Stimulated activated naive CD8-positive, alpha-beta T cell treated with anti-CD3 and anti-CD28 coated beads, Interleukin-15, amount 100 ng/mL, for 72 hours (primary cell): ENCODE measurements at regions not wholly inside any gene's neighbourhood (a gene's known extent, or its start where the extent isn't known, plus 50 kb on each side); places are given as distances from the start of the nearest gene placed in this dataset.
A peak's percentile ranks its signal among the peaks of the same experiment; 100 is the strongest.
"Not testable (repeated sequence)": the region's sequence is repeated elsewhere in the genome, so short reads cannot be mapped to it uniquely, and the experiment has no call there.

Source experiments
- ATAC-seq: fragments of 150-1000 bp; cut with Tn5 transposase; 2 replicates; pipeline ENCODE4 v1.10.0; 2021; ENCODE audit warnings: mild to moderate bottlenecking, moderate library complexity
- DNase-seq, 2 donors: peaks; one replicate each; pipeline ENCODE4 v3.0.0; 2021 to 2022
- H3K27ac Mint-ChIP-seq, 2 donors: one replicate each; pipeline ENCODE4 v1.8.0; 2022; ENCODE audit warnings: mild to moderate bottlenecking in 2 of 2, mixed read lengths in 2 of 2, moderate library complexity in 2 of 2
- H3K27me3 Mint-ChIP-seq: one replicate; pipeline ENCODE4 v1.8.0; 2022; ENCODE audit warnings: mixed read lengths
- H3K4me1 Mint-ChIP-seq: one replicate; pipeline ENCODE4 v1.8.0; 2022; ENCODE audit warnings: mild to moderate bottlenecking, mixed read lengths
- H3K4me3 Mint-ChIP-seq, 2 donors: one replicate each; pipeline ENCODE4 v1.8.0; 2022; ENCODE audit warnings: mild to moderate bottlenecking in 2 of 2, mixed read lengths in 2 of 2, moderate library complexity in 1 of 2
- H3K9me3 Mint-ChIP-seq, 2 donors: one replicate each; pipeline ENCODE4 v1.8.0; 2022; ENCODE audit warnings: mixed read lengths in 2 of 2

DNA sequence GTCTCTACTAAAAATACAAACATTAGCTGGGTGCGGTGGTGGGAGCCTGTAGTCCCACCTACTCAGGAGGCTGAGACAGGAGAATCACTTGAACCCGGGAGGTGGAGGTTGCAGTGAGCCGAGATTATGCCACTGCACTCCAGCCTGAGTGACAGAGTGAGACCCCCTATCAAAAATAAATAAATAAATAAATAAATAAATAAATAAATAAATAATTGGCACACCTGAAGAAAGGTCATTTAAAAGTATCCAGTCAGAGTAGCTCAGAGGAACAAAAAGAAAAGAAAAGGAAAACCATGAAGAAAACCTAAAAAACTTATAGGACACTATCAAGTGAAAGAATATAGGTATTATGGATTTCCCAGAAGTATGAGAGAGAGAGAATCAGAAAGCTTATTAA lies 330.1 kb upstream of the AR start:
- H3K27ac Mint-ChIP-seq, H3K9me3 Mint-ChIP-seq, ATAC-seq, DNase-seq, H3K4me1 Mint-ChIP-seq, H3K27me3 Mint-ChIP-seq, H3K4me3 Mint-ChIP-seq: not testable (repeated sequence)

DNA sequence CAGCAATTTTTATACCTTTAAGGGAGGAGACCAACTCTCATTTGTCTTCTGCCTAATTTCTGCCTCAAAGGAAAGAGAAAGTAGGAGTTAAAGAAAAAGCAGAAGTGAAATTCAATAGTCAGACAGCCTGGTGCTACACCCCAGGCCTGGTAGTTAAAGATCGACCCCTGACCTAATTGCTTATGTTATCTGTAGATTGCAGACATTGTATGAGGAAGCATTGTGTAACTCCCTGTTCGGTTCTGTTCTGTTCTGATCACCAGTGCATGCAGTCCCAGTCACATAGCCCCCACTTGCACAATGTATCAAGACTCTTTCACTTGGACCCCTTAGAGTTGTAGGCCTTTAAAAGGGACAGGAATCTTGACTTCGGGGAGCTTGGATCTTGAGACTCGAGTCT lies 335.9 kb upstream of the AR start:
- no peaks in the 10 kb centered on the region for H3K9me3 Mint-ChIP-seq
- no peak overlapping the region for H3K27ac Mint-ChIP-seq
- DNase-seq (no peak), ATAC-seq (no peak)
- H3K4me3 Mint-ChIP-seq, result no peak overlapping the region
- no peaks in the 10 kb centered on the region for H3K4me1 Mint-ChIP-seq
- no peaks in the 10 kb centered on the region for H3K27me3 Mint-ChIP-seq

DNA sequence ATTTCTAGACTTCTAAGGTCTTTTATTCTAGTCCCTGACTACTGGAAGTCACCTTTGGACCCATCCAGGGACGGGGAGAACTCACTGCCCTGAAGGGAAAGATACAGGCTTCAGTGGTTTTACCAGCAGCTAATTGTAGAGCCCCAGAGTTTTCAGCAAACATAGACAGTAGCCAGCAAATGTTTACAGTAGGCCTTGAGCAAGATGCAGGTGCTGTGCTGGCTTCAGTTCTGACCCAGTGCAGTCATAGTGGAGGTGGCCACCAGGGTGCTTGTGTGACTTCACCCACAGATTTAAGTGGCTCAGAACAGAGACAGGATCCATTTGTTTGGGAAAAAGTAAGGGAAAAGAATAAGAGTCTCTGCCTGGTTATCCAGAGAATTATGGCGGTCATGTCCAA lies 384.4 kb upstream of the AR start:
- Mint-ChIP-seq H3K27ac (no peak overlapping the region), H3K4me3 (no peak overlapping the region), H3K27me3 (no peaks in the 10 kb centered on the region), H3K9me3 (peaks cover 0 to 14% of the 10 kb centered on the region in 2 donors), H3K4me1 (no peaks in the 10 kb centered on the region)
- DNase-seq (no peak), ATAC-seq (no peak)

DNA sequence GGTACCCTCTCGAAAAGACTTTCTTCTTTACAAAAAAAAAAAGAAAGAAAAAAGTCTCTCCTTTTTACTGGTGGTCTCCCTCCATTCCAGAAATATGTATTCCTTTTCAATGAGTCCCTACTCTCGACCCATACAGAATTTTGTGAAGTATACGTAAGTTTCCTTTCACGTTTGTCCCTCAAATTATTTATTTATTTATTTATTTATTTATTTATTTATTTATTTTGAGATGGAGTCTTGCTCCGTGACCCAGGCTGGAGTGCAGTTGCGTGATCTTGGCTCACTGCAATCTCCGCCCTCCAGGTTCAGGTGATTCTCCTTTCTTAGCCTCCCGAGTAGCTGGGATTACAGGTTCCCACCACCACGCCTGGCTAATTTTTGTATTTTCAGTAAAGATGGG lies 429.2 kb upstream of the AR start:
- Mint-ChIP-seq H3K9me3 (peaks cover 5 to 12% of the 10 kb centered on the region in 2 donors), H3K4me3 (no peak overlapping the region), H3K27ac (no peak overlapping the region), H3K4me1 (no peaks in the 10 kb centered on the region), H3K27me3 (no peaks in the 10 kb centered on the region)
- no peak for DNase-seq
- no peak for ATAC-seq

DNA sequence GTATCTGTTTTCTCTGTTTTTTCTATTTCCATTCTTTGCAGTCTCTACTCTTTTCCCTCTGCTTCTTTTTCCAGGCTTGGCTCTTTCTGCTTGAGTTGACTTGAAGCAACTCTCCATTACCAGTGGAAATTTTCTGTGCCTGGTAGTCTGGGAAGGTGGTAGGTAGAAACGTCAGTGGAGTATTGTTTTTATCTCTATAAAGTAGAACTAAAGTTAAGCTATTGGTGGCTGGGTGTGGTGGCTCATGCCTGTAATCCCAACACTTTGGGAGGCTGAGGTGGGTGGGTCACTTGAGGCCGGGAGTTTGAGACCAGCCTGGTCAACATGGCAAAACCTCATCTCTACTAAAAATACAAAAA lies 438.1 kb upstream of the AR start:
- ATAC-seq (no peak), DNase-seq (no peak)
- H3K9me3 Mint-ChIP-seq, result peaks cover 5 to 22% of the 10 kb centered on the region in 2 donors
- H3K27me3 Mint-ChIP-seq, result no peaks in the 10 kb centered on the region
- H3K27ac Mint-ChIP-seq, result peak overlapping the region in 1 of 2 donors; percentile 21
- H3K4me1 Mint-ChIP-seq, result no peaks in the 10 kb centered on the region
- H3K4me3 Mint-ChIP-seq, result no peak overlapping the region

DNA sequence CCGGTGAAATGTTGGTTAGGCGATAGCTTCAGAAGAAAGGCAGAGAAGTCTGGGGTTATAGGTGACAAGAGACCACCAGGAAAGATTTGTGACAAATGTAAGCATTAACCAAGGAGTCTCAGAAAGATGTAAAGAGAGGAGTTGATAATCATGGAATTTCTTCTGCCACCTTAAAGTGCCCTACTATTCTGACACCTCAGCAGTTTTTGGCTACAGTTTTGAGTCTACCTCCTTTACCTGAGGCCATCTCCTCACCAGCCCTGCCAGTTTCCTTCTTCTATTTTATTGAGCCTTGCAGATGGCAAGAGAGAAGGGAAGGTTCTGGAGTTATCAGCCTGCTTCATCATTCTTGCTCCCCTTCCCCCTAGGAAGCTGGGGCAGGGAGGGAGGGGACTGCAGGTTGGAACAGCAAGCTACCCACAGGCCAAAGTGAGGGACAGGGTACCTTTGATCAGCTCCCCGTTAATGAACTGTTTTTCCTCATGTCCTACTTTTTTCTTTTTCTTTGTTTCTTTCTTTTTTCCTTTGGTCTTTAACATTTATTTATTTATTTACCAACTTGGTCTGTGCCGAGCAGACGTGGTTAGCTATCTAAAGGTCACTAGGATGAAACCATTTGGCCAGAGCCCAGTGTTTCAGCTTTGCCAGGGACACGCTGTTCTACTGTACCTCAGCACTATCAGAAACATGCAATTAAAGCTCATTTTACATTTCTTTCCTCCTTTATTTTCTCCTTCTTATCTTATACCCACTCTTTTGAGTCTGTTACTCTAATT lies 438.7 kb upstream of the AR start:
- Mint-ChIP-seq H3K27me3 (no peaks in the 10 kb centered on the region), H3K27ac (peak overlapping the region in 1 of 2 donors; percentile 21), H3K4me1 (no peaks in the 10 kb centered on the region), H3K4me3 (no peak overlapping the region), H3K9me3 (peaks cover 2 to 18% of the 10 kb centered on the region in 2 donors)
- no peak for DNase-seq
- ATAC-seq, result no peak

DNA sequence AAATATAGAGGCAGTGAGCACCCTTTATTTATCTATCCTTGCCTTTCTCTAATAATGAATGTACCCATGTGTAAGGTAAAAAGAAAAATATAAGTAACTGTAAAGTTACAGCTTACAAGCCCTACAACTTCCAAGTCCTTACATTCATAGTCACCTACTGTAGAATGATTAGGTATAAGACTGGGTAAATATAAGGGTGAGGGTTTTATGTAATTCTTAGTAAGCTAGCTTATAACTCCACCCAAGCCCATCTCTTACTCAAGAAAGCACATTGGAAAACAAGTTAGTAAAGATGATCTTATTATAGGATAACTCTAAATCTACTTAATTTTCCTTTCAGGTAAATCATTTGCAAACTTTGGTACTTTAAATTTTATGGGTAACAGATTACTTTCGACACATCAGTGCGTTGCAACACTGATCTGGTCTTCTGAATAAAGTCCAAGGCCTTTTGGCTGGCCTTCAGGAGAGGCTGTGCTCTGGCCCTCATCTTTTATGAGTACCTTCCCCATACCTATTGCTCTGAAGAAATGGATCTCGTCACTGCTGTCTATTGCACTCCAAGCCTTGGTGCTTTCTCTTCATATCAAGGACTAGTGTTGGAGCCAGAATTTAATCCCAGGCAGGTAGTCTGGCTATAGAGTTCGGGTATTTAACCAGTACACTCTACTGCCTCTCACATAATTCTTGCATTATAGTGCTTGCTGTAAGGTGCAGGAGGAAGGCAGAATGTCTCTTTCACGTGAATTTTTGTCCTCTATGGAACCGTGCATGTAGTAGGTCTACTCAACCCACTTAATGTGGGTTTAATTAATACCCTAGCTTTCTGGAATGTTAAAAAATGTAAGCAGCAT lies 443.6 kb upstream of the AR start:
- no peak overlapping the region for H3K27ac Mint-ChIP-seq
- no peaks in the 10 kb centered on the region for H3K4me1 Mint-ChIP-seq
- DNase-seq (no peak), ATAC-seq (no peak)
- peaks cover 0 to 8% of the 10 kb centered on the region in 2 donors for H3K9me3 Mint-ChIP-seq
- H3K4me3 Mint-ChIP-seq, result no peak overlapping the region
- no peaks in the 10 kb centered on the region for H3K27me3 Mint-ChIP-seq

DNA sequence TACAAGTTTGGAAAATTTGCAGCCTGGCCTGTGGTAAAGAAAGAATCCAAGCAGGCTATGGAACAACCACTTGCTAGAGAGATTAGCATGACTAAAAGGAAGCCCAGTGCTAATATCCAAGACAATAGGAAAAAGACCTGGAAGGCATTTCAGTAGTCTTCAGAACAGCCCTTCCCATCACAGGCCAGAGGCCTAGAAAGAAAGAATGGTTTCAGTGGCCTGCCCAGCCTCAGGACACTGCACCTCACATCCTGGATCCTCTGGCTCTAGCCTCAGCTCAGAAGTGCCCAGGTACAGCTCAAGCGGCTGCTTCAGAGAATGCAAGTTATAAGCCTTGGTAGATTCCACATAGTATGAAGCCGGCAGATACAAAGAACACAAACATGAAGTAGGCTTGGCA lies 449.8 kb upstream of the AR start:
- H3K4me3 Mint-ChIP-seq, result no peak overlapping the region
- H3K27me3 Mint-ChIP-seq, result no peaks in the 10 kb centered on the region
- H3K27ac Mint-ChIP-seq, result peak overlapping the region in 1 of 2 donors; percentile 34
- no peak for ATAC-seq
- no peak for DNase-seq
- no peaks in the 10 kb centered on the region for H3K4me1 Mint-ChIP-seq
- H3K9me3 Mint-ChIP-seq, result no peaks in the 10 kb centered on the region

DNA sequence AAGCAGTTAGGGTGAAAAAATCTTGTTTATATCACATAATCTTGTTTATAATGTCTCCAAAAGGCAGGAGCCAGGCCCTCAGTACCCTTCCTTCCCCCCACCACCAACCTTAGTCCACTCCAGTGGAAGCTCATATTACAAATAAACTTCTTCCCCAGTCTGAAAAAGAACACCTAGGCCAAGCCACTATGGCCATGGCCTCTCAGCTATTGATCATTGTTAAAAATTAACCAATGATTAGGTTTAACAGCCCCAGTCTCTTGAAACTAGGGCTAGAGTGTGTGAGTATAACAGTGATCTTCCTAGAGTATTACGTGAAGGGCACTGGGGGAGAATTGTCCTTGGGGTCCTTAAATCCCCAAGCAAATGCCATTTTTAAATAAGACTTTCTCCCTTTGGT lies 411.9 kb upstream of the EDA2R start:
- H3K9me3 Mint-ChIP-seq, result peaks cover 0 to 11% of the 10 kb centered on the region in 2 donors
- DNase-seq (no peak), ATAC-seq (no peak)
- no peak overlapping the region for H3K4me3 Mint-ChIP-seq
- H3K27me3 Mint-ChIP-seq, result no peaks in the 10 kb centered on the region
- no peak overlapping the region for H3K27ac Mint-ChIP-seq
- no peaks in the 10 kb centered on the region for H3K4me1 Mint-ChIP-seq

DNA sequence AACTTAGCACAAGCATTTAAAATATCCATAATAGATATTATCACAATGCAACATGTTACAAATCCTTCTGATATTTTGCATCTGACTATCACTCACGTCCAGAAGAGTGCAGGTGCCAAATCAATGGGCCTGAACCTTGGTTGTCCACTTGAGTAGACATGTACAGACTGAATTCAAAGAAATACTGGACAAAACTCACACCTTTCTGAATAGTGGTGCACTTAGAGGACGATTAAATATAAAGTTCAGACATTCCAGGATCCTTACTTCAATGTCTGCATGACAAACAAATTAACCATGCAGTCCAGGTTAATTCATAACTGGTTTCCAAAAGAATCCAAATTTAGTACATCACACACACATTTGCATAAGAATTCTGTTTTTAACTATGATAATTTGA lies 406.0 kb upstream of the EDA2R start:
- DNase-seq (no peak), ATAC-seq (no peak)
- peaks cover 0 to 7% of the 10 kb centered on the region in 2 donors for H3K9me3 Mint-ChIP-seq
- H3K4me1 Mint-ChIP-seq, result no peaks in the 10 kb centered on the region
- H3K4me3 Mint-ChIP-seq, result no peak overlapping the region
- no peaks in the 10 kb centered on the region for H3K27me3 Mint-ChIP-seq
- H3K27ac Mint-ChIP-seq, result no peak overlapping the region

DNA sequence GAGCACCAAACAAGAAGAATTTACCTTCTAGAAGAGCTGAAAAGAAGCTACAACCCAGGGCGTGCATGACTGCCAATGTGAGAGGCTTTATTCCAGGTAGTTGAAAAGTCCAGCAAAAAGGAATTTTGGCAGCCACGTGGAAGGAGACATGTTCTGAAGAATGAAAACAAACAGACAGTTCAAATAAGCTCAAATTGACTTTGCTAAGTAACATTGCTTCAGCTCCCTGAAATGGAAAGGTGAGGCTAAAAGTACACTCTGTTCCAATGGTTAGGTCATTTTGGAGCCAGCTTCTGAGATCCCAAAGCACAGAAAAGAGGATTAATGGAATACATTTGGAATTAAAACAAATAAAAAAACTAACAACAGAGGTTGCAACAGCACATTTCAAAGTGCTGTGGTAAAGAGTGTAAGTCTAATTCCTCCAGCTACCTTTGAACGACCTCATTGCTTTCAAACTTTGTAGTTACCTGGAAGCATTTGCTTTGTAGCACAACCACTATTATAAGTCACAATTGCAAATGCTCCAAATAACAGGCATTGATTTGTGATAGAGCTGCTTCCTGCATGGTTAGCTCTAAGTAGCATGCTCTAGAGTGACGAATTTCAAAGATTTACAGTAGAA lies 405.3 kb upstream of the EDA2R start:
- Mint-ChIP-seq H3K4me1 (no peaks in the 10 kb centered on the region), H3K27me3 (no peaks in the 10 kb centered on the region), H3K27ac (no peak overlapping the region), H3K4me3 (no peak overlapping the region), H3K9me3 (peaks cover 0 to 7% of the 10 kb centered on the region in 2 donors)
- DNase-seq (no peak), ATAC-seq (no peak)

DNA sequence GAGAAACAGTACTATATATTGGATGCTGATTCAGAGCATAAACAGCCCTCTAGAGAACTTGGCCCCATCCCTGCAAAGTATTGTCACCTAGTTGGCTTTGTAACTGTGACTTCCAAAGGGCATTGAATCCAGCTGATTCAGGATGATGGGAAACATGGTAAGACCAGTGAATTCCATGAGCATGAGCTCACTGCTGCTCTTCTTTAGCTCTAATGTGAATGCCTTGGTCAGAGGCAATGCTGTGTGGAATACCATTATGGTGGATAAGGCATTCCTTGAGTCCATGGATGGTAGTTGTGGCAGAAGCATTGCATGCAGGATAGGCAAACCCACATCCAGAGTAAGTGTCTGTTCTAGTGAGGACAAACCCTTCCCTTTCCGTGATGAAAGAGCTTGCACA lies 365.6 kb upstream of the EDA2R start:
- ATAC-seq (no peak), DNase-seq (no peak)
- Mint-ChIP-seq H3K4me1 (no peaks in the 10 kb centered on the region), H3K27ac (no peak overlapping the region), H3K9me3 (no peaks in the 10 kb centered on the region), H3K4me3 (no peak overlapping the region), H3K27me3 (no peaks in the 10 kb centered on the region)

DNA sequence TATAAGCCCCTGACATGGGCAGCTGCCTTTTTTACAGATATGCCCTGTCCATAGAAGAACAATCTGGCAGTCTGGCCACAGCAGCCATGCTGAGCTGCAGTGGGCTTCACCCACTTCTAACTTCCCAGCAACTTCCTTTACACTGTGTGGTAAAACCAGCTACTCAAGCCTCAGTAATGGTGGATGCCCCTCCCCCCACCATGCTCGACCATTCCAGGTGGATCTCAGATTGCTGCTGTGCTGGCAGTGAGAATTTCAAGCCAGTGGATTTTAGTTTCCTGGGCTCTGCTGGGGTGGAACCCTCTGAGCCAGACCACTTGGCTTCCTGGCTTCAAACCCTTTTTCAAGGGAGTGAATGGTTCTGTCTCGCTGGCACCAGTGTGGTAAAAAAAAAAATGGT lies 355.9 kb upstream of the EDA2R start:
- no peak overlapping the region for H3K27ac Mint-ChIP-seq
- ATAC-seq (no peak), DNase-seq (no peak)
- H3K4me3 Mint-ChIP-seq, result no peak overlapping the region
- H3K9me3 Mint-ChIP-seq, result no peaks in the 10 kb centered on the region
- H3K4me1 Mint-ChIP-seq, result no peaks in the 10 kb centered on the region
- no peaks in the 10 kb centered on the region for H3K27me3 Mint-ChIP-seq

DNA sequence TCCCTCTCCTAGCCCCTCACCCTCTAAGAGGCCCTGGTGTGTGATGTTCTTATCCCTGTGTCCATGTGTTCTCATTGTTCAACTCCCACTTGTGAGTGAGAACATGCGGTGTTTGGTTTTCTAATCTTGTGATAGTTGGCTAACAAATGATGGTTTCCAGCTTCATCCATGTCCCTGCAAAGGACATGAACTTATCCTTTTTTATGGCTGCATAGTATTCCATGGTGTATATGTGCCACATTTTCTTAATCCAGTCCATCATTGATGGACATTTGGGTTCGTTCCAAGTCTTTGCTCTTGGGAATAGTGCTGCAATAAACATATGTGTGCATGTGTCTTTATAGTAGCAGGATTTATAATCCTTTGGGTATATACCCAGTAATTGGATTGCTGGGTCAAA lies 353.2 kb upstream of the EDA2R start:
- not testable (repeated sequence) for ATAC-seq

DNA sequence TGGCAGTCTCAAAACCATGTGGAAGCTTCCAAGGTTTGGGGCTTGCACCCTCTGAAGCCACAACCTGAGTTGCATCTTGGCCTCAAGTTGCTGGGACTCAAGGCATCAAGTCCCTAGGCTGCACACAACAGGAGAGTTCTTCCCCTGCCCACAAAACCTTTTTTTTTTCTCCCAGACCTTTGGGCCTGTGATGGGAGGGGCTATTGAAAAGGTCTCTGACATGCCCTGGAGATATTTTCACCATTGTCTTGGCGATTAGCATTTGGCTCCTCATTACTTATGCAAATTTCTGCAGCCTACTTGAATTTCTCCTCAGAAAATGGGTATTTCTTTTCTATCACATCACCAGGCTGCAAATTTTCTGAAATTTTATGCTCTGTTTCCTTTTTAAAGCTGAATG lies 349.5 kb upstream of the EDA2R start:
- Mint-ChIP-seq H3K4me1 (no peaks in the 10 kb centered on the region), H3K27ac (no peak overlapping the region), H3K27me3 (no peaks in the 10 kb centered on the region), H3K4me3 (no peak overlapping the region), H3K9me3 (peaks cover 0 to under 1% of the 10 kb centered on the region in 2 donors)
- ATAC-seq, result no peak
- no peak for DNase-seq

More for the DNA sequence above, 353.2 kb upstream of the EDA2R start:
- H3K4me3 Mint-ChIP-seq, H3K27ac Mint-ChIP-seq, H3K9me3 Mint-ChIP-seq, H3K27me3 Mint-ChIP-seq, H3K4me1 Mint-ChIP-seq, DNase-seq: not testable (repeated sequence)

DNA sequence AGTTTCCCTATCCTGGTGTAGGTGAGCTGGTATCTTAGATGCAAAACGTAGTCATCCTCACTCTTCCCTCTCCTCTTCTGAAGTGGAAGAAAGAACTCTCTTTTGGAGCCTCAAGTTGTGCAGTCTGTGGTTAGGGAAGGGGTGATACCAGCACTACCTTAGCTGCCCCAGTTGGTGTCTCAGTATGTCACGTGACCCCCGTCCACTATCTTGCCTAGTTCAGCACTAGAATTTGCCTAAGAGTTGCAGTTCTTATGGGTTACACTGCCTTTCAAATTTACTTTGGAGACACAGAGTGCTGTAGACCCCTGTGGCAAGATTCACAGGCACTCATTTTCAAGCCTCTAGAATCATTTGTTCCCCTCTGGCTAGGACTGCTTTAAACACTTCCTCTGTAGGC lies 322.8 kb upstream of the EDA2R start:
- Mint-ChIP-seq H3K9me3 (peaks cover 0 to 8% of the 10 kb centered on the region in 2 donors), H3K4me3 (no peak overlapping the region), H3K27me3 (no peaks in the 10 kb centered on the region), H3K27ac (no peak overlapping the region), H3K4me1 (no peaks in the 10 kb centered on the region)
- no peak for DNase-seq
- ATAC-seq, result no peak
